Right ventricle myocardium superior (tissue), 1 donor: ENCODE measurements at regions not wholly inside any gene's neighbourhood (a gene's known extent, or its start where the extent isn't known, plus 50 kb on each side); places are given as distances from the start of the nearest gene placed in this dataset.

Source experiments
- ATAC-seq: fragments of 200-7000 bp; cut with Tn5 transposase; one replicate; pipeline ENCODE4 v1.9.1; 2020; ENCODE audit warnings: mild to moderate bottlenecking; ENCODE audit not compliant: poor library complexity
- DNase-seq: peaks from one replicate; pipeline ENCODE4 v3.0.0-alpha.2; 2020
- intact Hi-C: fragments of 100-400 bp; cut with DNase I; formaldehyde crosslinking; loops from one replicate; pipeline ENCODE4 v1.11.2; 2022
- donor health status: DM: no; HTN: yes; CAD: no; lungs with severe emphysema.

DNA sequence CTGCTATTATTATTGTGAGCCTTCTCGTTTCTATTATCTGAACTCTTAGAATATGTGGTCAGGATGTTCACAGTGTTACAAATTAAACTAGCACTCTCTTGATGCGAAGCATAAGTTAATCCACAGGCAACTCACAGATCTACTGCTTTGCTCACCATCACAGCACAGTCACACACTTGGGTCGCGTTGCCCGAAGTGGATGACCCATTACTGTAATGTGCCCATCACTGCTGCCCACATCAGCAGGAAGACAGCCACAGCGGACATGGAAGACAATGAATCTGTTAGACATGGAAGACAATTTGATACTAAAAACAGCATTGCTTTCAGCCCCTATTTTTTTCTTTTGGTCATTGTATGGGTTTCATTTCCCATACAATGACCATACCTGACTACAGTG is 216.4 kb upstream of the B3GAT1 start:
- DNase-seq (no peak), ATAC-seq (no peak)
- intact Hi-C loops, result no loop called here

DNA sequence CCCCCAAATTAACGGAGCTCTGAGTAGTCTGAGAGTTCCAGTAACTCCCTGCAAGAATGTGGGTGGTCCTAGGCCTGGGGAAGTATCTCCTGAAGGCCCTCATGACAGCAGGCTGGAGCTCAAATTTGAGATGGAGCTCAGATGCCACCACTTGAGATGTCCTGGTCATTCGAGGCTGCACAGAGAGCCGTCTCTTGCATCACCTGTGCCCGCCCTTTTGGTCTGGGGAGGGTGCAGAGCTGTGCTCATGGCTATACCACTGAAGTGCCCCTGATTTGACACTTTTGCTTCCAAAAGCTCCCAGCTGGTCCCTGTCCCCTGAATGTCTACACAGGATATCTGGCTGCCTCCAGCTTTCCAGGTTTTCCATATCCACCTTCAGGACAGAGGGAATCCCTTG is 214.0 kb upstream of the B3GAT1 start:
- no peak for ATAC-seq
- intact Hi-C loops, result no loop called here
- DNase-seq, result no peak

DNA sequence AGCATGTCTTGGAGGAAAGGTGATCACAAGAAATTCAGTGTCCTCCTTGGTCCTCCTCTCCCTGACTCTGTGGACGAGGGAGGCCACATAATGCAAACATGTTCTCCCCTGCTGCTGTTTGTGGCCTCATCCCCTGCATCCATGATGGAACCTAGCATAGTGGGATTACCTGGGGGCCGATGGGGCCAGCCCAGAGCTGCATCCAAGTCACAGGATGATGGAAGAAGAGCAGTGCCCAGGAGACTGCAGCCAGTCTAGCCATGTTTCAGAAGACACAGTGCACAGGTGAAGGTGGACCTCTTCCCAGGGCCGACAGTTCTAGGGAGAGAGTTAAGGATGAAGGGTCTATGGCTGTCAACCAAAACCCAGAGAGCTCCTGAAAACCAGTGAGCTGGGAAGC is 213.6 kb upstream of the B3GAT1 start:
- no peak for DNase-seq
- intact Hi-C loops, result no loop called here
- ATAC-seq, result no peak

DNA sequence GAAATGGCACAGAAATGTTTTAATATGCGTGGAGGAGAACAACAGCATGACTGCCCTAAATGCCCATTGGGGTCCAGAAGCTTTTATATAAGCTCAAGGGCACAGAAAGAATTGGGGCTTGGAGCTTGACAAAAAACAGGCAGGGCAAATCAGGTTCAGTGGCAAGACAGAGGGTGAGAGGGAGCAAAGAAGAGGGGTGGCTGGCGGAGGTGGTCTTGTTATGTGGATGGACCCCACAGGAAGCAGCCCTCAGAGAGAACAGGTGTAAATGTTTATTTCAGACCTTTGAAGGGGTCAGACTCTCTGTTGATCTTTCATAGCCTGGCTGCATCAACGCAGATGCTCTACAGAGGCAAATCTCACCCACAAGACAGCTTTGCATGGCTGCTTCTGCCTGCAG is 213.1 kb upstream of the B3GAT1 start:
- no peak for ATAC-seq
- DNase-seq, result no peak

DNA sequence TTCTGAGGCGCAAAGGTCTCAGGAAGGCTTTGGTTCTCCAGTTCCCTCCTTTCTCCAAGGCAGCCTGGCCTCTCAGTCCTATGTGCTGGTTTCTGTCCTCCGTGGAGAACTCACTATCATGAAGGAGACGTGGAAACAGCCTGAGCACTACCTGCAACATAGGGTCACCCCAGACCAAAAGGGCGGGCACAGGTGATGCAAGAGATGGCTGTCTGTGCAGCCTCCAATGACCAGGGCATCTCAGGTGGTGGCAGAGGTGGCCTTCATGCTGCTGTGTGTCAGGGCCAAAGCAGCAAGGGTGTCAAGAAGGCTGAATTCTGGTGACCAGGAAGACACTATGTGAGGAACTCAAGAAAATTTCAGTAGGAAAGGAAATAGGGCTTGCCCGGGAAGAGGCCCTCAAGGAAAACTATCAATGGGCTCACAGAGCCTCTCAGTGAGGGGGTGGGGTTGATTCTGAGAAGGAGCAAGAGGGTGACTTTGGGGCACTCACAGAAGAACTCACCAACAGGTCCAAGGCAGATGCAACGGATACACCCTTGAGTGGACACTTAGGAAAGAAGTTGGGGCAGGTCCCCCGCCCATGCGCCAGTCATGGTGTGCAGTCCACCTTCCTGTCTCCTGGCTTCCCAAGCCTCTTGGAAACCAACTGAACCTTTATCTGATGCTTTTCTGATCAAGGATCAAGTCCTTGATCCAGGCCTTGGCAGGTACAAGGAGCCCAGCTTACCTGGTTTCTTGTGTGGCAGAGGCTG is 212.3 kb upstream of the B3GAT1 start:
- intact Hi-C loops, result no loop called here
- no peak for ATAC-seq

More for the DNA sequence above, 213.1 kb upstream of the B3GAT1 start:
- intact Hi-C loops, result no loop called here

DNA sequence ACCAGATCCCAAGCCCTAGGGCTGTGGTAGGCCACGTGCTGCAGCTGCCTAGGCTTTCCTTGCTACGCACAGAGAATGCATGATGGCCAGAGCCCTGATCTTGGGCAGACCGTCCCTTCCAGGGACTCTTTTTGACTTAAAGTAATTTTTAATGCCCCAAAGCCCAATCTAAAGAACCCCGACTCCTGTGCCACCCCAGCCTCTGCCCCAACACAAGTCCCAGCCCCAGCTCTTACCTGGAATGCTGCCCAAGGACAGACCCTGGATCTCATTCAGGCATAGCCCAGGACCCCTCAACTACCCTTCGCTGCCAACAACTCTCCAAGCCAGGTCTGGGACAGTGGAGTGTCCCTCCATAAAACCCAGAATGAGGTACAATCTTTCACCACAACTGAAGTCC is 211.7 kb upstream of the B3GAT1 start:
- DNase-seq (no peak), ATAC-seq (no peak)
- intact Hi-C loops, result no loop called here

More for the DNA sequence above, 212.3 kb upstream of the B3GAT1 start:
- no peak for DNase-seq

DNA sequence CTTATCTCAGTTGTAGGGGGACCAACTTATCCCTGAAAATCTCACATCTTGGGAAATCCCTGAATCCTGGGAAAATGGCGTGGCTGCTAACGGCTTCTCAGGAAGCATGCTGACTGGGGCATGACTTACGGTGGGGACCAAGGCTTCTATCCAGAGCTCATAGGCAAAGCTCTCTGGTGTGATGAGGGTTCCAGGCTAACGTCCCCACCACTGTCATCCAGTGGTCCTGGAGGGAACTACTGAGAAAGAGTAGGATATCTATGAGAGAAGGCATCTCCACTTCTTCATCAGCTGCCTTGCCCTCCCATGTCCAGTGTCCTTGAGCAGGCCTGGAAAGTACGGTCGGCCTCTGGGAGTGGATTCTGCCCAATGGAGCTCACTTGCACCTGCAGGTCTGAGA is 210.4 kb upstream of the B3GAT1 start:
- ATAC-seq (no peak), DNase-seq (no peak)
- intact Hi-C loops, result no loop called here

DNA sequence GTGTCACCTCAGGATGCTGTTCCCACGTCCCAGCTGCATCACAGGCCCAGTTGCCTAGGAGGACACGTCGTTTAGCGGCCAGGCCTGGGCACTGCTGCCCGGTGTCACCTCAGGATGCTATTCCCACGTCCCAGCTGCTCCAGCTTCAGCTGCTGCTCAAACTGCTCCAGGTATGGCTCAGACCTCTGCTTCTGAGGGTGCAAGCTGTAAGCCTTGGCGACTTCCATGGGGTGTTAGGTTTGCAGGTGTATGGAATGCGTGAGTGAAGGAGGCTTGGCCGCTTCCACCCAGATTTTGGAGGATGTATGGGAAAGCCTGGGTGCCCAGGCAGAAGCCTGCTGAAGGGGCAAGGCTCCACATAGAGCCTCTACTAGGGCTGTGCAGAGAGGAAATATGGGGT is 205.3 kb upstream of the B3GAT1 start:
- DNase-seq (no peak), ATAC-seq (no peak)
- intact Hi-C loops, result no loop called here

DNA sequence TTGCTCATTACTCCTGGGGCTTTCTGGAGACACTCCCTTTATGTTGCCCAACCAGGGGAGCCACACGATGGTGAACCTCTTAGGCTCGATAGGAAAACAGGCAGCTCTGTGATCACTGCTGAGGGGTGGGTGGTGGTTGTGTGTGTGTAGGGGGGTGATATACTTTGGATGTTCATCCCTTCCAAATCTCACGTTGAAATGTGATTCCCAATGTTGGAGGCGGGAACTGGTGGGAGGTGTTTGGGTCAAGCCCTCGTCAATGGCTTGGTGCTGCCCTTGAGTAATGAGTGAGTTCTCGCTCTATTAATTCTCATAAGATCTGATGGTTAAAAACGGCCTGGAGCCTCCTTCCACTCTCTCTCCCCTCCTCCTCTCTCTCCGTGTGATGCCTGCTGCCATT is 204.0 kb upstream of the B3GAT1 start:
- intact Hi-C loops, result no loop called here
- DNase-seq, result no peak

DNA sequence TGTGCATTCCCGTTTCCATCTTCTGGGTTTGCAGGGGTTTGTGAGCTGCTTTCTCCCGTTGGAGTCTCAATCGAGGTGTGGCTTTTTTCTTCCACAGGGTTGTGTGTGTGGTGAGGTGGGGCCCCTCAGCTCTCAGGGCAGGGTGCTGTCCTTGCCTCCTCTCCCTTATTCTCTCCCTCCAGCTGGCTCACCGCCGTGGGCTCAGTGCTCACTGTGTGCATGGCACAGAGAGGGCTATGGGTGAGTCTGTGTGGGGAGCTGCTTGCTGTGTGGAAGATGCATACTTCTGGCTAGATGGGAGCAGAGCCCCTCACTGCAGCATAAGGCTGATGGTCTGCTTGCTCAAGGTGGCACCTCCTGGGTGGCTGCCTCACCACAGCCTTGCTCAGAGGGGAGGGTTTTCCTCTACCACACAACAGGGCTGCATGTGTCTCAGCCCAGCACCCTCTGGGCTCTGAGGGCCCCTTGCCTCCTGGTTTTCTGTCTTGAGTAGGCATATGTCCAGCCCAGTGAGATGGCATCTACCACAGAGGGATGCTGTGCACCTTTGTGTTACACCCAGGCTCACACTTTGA is 203.1 kb upstream of the B3GAT1 start:
- DNase-seq (no peak), ATAC-seq (no peak)
- intact Hi-C loops, result no loop called here

More for the DNA sequence above, 204.0 kb upstream of the B3GAT1 start:
- ATAC-seq, result no peak

DNA sequence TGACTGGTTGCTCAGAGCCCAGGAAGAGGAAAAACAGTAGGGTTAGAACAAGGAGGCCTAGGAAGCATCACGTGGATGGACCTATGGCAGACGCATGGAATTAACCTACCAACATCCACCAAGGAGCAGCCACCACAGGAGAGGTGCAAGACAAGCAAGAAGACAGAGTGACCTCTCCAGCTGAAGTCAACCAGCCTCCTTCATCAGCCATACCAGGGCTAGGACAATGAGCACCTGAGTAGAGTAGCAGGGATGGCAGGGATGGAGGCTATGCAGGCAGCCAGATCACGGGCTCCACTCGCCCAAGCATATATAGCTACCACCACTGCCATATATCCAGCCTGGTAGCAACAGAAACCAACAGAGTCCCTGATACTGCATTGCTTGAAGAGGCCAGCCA is 202.1 kb upstream of the B3GAT1 start:
- intact Hi-C loops, result no loop called here
- no peak for ATAC-seq

DNA sequence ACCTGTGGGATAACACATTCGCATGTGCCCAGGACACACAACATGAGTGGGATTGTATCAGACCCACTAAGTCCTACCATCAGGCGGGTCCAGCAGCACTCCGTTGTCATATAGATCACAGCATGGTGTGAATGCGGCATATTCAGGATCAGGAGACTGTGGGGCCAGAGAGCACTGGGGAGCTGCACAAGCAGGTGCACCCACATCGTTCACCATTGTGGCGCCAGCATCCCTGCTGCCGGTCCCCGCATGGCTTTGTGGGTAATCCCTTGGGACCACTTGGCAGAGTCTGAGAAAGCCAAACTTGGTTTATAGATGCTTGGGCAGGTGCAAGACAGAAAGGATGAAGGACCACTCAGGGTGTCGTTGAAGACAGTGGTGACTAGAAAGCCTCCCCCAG is 201.6 kb upstream of the B3GAT1 start:
- DNase-seq (no peak), ATAC-seq (no peak)
- intact Hi-C loops, result no loop called here

More for the DNA sequence above, 202.1 kb upstream of the B3GAT1 start:
- no peak for DNase-seq

DNA sequence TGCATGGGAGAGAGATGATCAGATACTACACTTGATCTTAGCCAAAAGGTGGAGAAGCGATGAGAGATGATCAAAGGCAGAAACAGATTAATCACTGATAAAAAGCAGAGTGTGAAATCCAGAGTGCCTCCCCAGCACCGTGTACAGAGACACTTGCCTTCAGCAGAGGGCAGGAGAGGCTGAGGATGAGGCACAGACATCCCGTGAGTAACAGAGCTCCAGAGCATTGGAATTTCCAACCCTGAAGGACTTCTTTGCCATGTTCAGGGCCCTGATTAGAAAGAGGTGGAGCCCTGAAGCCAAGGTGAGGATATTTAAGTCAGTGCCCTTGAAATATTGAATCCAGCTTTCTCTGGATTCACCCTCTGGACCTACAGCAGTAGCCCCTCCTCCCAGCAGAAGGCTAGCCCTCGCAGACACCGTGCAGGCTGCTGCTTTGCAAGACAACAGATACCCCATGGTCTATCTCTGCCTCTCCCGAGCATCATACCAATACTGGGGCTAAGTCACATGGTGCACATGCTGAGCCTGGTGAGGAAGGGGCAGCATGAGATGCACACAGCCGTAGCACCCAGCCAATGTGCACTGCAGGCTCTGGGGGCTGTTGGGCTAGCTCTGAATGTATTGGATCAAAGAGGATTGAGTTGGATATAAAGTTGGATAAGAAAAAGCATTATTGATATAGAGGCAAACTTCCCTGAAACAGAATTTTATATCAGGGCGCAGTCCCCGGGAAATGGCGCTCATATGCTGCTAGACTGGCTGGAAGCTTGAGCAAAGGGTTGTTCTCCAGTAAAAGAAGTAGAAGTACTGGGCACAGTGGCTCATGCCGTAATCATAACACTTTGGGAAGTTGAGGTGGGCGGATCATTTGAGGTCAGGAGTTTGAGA is 200.3 kb upstream of the B3GAT1 start:
- DNase-seq (no peak), ATAC-seq (no peak)
- intact Hi-C loops, result no loop called here

DNA sequence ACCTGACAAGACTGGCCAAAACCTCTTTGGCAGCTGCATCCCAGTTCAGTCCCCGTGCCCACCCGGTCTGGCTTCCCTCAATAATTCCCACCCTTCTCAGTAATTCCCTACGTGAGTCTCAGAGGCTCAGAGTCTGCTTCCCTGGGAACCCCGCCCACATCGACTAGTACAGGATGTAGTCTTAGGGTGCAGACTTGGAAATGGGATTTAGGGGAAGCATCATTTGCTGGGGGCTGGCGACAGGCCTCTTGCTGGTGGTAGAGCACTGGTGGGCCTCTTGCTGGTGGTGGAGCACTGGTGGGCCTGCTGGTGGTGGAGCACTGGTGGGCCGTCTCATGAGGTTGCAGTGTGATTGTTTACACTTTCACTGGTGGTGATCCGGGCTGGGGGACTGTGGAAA is 199.5 kb upstream of the B3GAT1 start:
- ATAC-seq, result no peak
- intact Hi-C loops, result no loop called here

DNA sequence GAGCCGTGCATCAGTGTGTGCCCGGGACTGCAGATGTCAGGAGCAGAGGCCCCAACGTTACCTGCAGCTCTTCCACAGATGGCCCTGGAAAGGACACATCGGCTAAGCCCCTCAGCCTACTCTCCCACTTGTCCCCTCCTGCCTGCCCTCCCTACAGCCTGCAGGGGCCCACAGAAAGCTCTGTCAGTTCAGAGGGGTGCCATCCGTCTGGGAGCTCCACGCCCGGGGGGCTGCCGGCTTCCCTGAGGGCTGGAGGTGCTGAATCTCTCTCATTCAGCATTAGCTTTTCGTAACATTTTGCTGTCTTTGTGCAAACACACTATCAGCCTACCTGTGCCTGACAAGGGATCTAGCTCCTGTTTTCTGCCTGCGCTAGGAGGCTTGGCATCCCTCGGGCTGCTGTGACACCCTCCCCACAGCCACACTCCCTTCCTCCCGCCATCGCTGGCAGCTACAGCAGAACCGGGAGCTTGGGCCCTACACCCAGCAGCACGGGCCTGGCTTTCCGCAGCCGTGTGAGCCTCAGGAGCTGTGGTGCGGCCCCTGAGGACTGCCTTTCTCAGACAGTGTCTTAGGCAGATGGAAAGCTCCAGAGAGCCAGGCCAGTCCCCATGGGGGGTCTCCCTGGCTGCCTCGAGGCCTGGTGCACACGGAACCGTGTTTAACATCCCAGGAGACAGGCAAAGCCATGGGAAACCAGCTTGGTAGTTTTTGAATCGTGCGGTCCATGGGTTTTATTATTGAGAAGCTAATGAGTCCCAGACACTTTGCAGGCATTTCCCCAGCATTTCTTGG is 198.3 kb upstream of the B3GAT1 start:
- DNase-seq, result no peak
- ATAC-seq, result no peak
- intact Hi-C loops, result no loop called here

More for the DNA sequence above, 199.5 kb upstream of the B3GAT1 start:
- no peak for DNase-seq

DNA sequence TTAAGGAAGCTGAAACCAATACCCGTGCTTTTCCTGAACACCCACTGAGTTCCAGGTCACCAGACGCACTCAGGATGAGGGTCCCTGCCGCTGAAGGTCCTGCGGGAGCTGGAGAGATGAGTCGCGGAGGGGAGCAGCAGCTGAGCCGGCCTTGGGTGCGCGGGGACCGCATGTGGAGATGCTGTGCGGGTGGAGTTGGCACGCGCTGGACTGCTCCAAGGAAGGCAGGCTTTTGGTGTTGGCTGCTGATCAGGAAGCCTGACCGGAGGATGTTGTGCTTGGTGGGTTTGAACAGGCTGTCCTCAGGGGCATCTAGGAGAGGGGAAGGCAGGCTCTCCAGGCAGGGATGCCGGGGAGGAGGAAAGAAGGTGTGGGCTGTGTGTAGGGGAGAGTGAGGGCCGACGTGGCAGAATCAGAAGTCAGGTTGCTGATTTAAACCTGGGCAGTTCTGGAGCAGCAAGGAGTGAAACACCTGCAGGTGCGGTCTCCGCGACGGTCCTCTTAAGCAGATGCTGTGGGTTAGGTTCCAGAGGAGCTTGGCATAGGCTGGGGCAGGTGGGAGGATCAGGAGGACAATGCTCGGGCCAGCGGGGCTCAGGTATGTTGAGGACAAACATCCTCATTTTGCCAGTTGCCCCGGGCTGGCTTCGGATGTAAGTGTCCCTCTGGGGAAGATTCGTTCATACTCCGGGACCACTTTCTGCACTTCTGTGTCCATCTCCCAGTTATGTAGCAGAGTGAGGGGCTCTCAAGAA is 197.5 kb upstream of the B3GAT1 start:
- ATAC-seq (no peak), DNase-seq (no peak)
- intact Hi-C loops, result no loop called here

DNA sequence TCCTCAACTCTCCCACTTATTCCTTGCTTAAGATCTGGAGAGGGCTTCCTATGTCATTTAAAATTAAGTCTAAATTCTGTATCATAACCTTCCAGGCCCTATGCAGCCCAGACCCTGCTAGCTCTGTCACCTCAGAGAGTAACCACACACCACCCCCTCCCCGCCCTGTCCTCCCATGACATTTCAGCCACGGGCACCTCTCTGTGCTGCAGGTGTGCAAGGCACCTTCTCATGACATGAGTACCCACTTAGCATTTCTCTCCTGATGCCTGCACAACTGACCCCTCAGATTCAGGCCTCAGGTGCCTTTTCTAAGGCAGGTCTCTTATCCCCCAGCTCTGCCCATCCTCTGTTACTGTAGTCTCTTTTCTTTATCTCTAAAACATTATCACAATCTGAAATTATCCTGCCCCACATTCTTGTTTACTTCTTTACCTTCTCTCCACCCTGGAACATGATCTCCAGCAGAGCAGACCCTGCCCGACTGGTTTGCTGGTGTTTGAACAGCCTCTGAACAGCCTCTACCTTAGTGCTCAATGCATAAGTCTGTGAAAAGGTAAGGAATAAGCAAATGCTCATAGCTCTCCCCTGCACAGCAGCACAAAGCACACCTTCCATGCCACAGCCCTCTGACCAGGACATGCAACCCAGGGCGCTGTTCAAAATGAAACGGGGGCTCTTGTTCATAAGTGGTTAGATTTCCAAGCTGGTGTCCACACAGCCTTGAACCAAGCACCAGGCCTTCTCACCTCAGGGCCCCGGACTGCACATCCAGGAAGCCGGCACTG is 196.1 kb upstream of the B3GAT1 start:
- intact Hi-C loops, result no loop called here
- ATAC-seq (no peak), DNase-seq (no peak)

DNA sequence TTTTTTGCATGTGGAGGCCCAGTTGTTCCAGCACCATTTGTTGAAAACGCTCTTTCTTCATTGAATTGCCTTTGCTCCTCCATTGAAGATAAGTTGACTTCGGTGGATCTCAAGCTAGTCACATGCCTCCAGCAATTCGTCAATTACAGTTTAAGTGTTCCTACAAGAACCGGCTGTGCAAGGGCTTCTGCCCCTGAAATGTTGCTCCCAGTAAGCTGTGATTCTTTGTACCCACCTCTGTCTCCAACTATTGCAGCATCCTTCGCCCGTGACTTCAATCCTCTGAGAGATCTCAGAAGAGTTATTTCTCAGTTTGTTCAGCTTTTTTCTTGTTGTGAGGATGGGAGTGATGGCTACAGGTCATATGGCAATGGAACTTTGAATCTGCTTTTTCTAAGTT is 194.2 kb upstream of the B3GAT1 start:
- intact Hi-C loops, result no loop called here
- DNase-seq, result no peak
- ATAC-seq, result no peak
